ENCODE measurements at regions not wholly inside any gene's neighbourhood (a gene's known extent, or its start where the extent isn't known, plus 50 kb on each side); places are given as distances from the start of the nearest gene placed in this dataset.

GRCh38 chr16:34054137-34054536, 594.7 kb downstream of the TP53TG3F start:
- no peak for TF ChIP-seq CTCF (IDR thresholded peaks at IDR 0.05; ENCODE audit: insufficient read depth, low read length, poor library complexity, severe bottlenecking)
- no peak for TF ChIP-seq EZH2phosphoT487 (conservative IDR thresholded peaks at IDR 0.05; ENCODE audit: low read length)
